Cardiac muscle cell (in vitro differentiated cells and primary cell): ENCODE measurements at regions not wholly inside any gene's neighbourhood (a gene's known extent, or its start where the extent isn't known, plus 50 kb on each side); places are given as distances from the start of the nearest gene placed in this dataset.

Source experiments
- DNase-seq, 2 donors: peaks; one replicate each; pipeline versions ENCODE4 v3.0.0 to v3.0.0-alpha.2; 2010 to 2017; ENCODE audit warnings: low read depth in 1 of 2, low spot score in 1 of 2
- H3K27ac ChIP-seq: fragments of 200-600 bp; sonication (generic); 2 replicates; pipeline ENCODE4 v1.5.1; 2016
- H3K27me3 ChIP-seq: fragments of 200-600 bp; sonication (generic); 2 replicates; pipeline ENCODE4 v1.6.0; 2016; ENCODE audit warnings: control low read depth
- H3K36me3 ChIP-seq: fragments of 200-600 bp; sonication (generic); 2 replicates; pipeline ENCODE4 v1.5.1; 2016; ENCODE audit warnings: control low read depth
- H3K4me1 ChIP-seq: fragments of 200-600 bp; sonication (generic); 2 replicates; pipeline ENCODE4 v1.8.1; 2017; ENCODE audit warnings: low read depth, mild to moderate bottlenecking, mixed run types
- H3K4me3 ChIP-seq: fragments of 200-600 bp; sonication (generic); 2 replicates; pipeline ENCODE4 v1.5.1; 2016; ENCODE audit warnings: mild to moderate bottlenecking
- H3K9me3 ChIP-seq: fragments of 200-600 bp; sonication (generic); 2 replicates; pipeline ENCODE4 v1.5.1; 2017; ENCODE audit warnings: low read depth, mild to moderate bottlenecking, control low read depth
- TF ChIP-seq, protein P1 (sequence below): IDR thresholded peaks from 2 replicates; pipeline ENCODE4 v1.5.1; 2012; ENCODE audit warnings: low read depth, mild to moderate bottlenecking, low read length

DNA sequence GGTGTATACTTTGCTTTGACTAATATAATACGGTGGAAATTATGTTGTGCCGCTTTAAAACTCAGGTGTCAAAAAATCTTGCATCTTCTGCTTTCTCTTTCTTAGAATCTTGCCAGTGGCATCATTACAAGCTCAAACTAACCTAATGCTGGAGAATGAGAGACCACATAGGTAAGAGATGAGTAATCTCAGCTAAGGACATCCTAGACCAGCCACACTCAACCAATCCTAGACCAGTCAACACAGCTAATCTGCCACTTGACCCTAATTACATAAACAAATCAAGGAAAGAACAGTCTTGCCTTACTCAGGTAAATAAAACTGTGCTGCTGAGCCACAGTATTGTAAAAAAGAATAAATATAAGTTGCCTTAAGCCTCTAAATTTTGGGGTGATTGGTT is 1323.9 kb upstream of the SPRY2 start:
- Histone ChIP-seq H3K4me3 (no peak overlapping the region), H3K36me3 (no peaks in the 10 kb centered on the region), H3K9me3 (no peaks in the 10 kb centered on the region), H3K27ac (no peak overlapping the region), H3K27me3 (no peaks in the 10 kb centered on the region), H3K4me1 (no peaks in the 10 kb centered on the region)
- TF ChIP-seq, protein P1, sequence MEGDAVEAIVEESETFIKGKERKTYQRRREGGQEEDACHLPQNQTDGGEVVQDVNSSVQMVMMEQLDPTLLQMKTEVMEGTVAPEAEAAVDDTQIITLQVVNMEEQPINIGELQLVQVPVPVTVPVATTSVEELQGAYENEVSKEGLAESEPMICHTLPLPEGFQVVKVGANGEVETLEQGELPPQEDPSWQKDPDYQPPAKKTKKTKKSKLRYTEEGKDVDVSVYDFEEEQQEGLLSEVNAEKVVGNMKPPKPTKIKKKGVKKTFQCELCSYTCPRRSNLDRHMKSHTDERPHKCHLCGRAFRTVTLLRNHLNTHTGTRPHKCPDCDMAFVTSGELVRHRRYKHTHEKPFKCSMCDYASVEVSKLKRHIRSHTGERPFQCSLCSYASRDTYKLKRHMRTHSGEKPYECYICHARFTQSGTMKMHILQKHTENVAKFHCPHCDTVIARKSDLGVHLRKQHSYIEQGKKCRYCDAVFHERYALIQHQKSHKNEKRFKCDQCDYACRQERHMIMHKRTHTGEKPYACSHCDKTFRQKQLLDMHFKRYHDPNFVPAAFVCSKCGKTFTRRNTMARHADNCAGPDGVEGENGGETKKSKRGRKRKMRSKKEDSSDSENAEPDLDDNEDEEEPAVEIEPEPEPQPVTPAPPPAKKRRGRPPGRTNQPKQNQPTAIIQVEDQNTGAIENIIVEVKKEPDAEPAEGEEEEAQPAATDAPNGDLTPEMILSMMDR, result no peak
- DNase-seq, result no peak

DNA sequence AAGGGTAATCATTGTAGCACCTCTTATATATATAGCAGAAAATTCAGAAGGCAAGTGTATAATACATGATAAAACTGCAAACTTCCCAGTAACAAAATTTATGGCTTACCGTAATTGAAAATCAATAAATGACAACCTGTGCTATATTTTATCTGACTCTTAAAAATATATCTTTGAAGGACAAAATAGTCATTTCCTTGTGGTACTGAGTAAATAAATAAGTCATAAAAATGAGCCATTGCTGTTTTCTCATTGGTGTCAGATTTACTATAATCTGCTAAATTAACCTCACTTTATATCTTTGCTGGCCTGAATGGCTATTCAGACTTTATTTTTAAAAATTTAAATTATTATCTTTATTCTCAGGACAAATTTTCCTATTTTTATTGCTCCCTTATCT is 1319.1 kb upstream of the SPRY2 start:
- no peak overlapping the region for H3K4me3 ChIP-seq
- H3K9me3 ChIP-seq, result no peaks in the 10 kb centered on the region
- no peak for DNase-seq
- H3K27ac ChIP-seq, result no peak overlapping the region
- H3K36me3 ChIP-seq, result no peaks in the 10 kb centered on the region
- no peaks in the 10 kb centered on the region for H3K27me3 ChIP-seq
- H3K4me1 ChIP-seq, result no peaks in the 10 kb centered on the region
- TF ChIP-seq, protein P1, result no peak

DNA sequence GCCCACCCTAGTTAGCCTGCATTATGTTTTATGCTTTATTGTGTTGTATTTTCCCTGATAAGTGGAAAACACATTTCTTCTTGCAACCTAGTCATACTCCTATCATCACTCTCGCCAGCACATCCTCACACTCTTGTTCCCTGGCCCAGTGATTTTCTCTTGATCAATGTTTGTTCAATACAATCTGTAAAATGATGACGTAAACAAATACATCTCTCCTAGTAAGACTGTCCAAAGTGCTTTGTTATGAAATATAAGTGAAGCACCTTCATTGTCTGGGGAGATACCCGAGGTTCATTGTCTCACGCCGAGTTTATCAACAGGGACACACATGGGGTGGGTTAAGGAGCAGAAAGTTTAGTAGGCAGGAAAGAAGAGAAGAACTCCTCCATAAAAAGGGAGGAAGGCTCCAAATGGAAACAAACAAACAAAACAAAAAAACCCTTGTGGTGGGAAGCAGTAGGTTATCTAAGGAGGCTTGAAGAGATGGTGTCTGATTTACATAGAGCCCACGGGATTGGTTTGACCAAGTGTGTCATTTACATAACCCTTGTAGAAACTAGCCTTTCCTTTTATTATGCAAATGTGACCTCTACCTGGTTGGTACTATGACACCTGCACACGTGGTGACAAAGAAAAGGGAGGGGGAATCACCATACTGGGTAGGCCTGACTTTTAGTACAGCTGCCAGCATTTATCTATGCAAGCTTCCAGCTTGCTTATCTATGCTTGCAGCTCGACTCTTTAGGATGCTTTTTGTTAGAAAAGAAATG is 1317.9 kb upstream of the SPRY2 start:
- TF ChIP-seq, protein P1, result no peak
- no peaks in the 10 kb centered on the region for H3K4me1 ChIP-seq
- H3K27ac ChIP-seq, result no peak overlapping the region
- H3K27me3 ChIP-seq, result no peaks in the 10 kb centered on the region
- H3K36me3 ChIP-seq, result no peaks in the 10 kb centered on the region
- no peak overlapping the region for H3K4me3 ChIP-seq
- no peaks in the 10 kb centered on the region for H3K9me3 ChIP-seq
- DNase-seq, result no peak

DNA sequence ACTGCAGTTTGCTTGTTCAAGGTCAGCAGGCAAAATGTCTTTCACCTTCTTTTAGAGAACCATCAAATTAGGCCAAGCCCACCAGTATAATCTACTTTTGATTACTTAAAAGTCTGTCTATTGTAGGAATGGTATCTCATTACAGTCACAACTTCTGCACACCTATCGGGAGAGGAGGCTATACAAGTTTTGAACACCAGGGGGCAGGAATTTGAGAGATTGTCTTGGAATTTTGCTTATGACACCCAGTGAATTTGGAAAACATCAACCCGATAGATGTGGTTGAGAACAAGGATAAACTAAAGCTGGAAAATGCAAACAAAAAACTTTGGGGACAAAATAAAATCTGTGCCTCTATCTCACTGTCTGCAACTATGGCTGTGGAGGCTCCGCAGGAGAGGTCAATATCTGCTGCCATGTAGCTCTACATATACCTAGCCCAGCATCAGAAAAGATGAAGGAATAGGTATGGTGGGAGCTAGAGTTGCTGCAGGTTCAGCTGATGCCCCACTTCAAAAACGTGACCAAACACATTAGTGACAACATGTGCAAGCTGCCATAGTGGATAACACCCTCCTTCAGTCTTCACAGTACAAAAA is 1299.2 kb upstream of the SPRY2 start:
- Histone ChIP-seq H3K36me3 (no peaks in the 10 kb centered on the region), H3K9me3 (no peaks in the 10 kb centered on the region), H3K27ac (no peak overlapping the region), H3K27me3 (no peaks in the 10 kb centered on the region), H3K4me1 (no peaks in the 10 kb centered on the region), H3K4me3 (no peak overlapping the region)
- DNase-seq, result no peak
- TF ChIP-seq, protein P1, result no peak

DNA sequence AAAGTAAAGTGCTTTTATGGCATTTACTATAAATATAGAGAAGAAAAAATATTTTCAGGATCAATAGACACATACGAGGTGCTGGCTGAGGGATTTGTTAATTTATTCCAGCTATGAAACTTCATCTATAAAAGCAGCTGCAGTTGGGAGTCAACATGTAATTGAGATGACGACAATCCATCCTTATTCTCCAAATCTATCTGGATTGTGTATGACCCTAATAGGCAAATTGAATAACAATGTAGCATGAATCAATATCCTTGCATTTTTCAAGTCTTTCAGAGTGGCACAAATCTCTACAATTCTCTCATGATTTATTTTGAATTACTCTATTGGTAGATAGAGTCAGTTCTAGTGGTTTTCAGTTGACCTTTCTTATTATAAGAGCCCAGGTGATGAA is 1296.5 kb upstream of the SPRY2 start:
- no peak overlapping the region for H3K27ac ChIP-seq
- TF ChIP-seq, protein P1, result no peak
- H3K4me1 ChIP-seq, result no peaks in the 10 kb centered on the region
- no peaks in the 10 kb centered on the region for H3K9me3 ChIP-seq
- DNase-seq, result no peak
- no peak overlapping the region for H3K4me3 ChIP-seq
- H3K36me3 ChIP-seq, result no peaks in the 10 kb centered on the region
- no peaks in the 10 kb centered on the region for H3K27me3 ChIP-seq
